ENCODE measurements at regions not wholly inside any gene's neighbourhood (a gene's known extent, or its start where the extent isn't known, plus 50 kb on each side); places are given as distances from the start of the nearest gene placed in this dataset.
"Not testable (repeated sequence)": the region's sequence is repeated elsewhere in the genome, so short reads cannot be mapped to it uniquely, and the experiment has no call there.

DNA sequence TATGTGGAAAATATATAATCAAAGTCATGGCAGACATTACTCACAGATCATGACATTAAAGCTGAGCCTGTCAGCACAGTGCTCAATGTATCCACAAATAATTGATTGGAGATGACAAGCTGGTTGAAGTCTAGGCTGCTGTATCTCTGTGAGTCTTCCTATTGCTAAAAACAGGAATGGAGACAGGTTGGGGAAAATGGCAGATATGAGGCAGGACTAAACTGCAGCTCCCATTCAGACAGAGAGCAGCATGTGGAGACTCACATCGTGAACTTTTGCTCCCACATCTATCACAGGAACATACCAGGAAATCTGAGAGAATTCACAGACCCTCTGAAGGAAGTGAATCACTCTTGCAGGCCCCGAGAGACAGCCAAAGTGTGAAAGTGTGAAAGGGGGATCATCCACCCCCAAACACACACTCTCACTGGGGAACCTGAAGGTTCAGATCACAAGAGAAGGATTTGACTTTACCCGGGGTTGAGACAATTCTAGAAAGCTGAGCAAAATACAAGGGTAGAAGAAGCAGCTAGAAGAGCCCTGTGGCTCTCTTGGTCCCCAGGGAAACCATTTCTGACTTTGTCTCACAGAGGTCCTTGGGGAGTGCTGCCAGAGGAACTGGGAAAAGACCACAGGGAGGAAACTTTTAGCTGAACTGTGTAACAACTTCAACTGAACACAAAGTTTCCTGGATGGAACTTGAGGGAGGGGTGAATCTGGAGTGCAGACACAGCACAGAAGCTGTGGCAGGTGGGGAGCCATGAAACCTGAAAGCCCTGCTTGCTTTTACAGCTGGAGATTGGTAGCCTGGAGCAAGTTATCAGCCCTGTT lies 173.4 kb downstream of the S1PR1 start:
- TF ChIP-seq, protein P1, sequence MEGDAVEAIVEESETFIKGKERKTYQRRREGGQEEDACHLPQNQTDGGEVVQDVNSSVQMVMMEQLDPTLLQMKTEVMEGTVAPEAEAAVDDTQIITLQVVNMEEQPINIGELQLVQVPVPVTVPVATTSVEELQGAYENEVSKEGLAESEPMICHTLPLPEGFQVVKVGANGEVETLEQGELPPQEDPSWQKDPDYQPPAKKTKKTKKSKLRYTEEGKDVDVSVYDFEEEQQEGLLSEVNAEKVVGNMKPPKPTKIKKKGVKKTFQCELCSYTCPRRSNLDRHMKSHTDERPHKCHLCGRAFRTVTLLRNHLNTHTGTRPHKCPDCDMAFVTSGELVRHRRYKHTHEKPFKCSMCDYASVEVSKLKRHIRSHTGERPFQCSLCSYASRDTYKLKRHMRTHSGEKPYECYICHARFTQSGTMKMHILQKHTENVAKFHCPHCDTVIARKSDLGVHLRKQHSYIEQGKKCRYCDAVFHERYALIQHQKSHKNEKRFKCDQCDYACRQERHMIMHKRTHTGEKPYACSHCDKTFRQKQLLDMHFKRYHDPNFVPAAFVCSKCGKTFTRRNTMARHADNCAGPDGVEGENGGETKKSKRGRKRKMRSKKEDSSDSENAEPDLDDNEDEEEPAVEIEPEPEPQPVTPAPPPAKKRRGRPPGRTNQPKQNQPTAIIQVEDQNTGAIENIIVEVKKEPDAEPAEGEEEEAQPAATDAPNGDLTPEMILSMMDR (IDR thresholded peaks at IDR 0.05; ENCODE audit: poor library complexity, severe bottlenecking): no peak
- peaks cover 9% of the 10 kb centered on the region for H3K27me3 ChIP-seq (ENCODE audit: insufficient read depth, poor library complexity, severe bottlenecking)
- DNase-seq (ENCODE audit: low spot score) (no peak), ATAC-seq (ENCODE audit: low read depth) (no peak)
- H3K9me3 ChIP-seq (ENCODE audit: severe bottlenecking): no peaks in the 10 kb centered on the region
- no peak overlapping the region for H3K4me3 ChIP-seq (ENCODE audit: severe bottlenecking)
- H3K36me3 ChIP-seq (ENCODE audit: low read depth): no peaks in the 10 kb centered on the region
- no peak overlapping the region for H3K27ac ChIP-seq (ENCODE audit: poor library complexity, severe bottlenecking)
- no peaks in the 10 kb centered on the region for H3K4me1 ChIP-seq (ENCODE audit: insufficient read depth, poor library complexity, severe bottlenecking)

DNA sequence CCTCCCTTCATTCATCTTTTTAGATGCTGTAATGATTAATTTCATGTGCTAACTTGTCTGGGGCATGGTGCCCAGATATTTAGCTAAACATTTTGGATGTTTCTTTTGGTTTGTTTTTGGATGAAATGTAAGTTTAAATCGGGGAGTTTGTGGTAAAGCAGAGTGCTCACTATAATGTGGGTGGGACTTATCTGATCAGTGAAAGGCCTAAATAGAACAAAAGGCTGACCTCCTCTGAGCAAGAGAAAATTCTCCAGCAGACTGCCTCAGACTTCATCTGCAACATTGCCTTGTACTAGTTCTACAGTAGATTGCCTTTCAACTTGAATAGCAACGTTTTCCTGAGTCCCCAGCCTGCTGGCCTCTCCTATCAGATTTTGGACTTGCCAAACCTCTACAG lies 183.6 kb downstream of the S1PR1 start:
- Histone ChIP-seq H3K27me3 (ENCODE audit: insufficient read depth, poor library complexity, severe bottlenecking) (peaks cover 2% of the 10 kb centered on the region), H3K4me1 (ENCODE audit: insufficient read depth, poor library complexity, severe bottlenecking) (no peaks in the 10 kb centered on the region), H3K4me3 (ENCODE audit: severe bottlenecking) (no peak overlapping the region), H3K27ac (ENCODE audit: poor library complexity, severe bottlenecking) (no peak overlapping the region), H3K9me3 (ENCODE audit: severe bottlenecking) (no peaks in the 10 kb centered on the region), H3K36me3 (ENCODE audit: low read depth) (no peaks in the 10 kb centered on the region)
- TF ChIP-seq, protein P1 (IDR thresholded peaks at IDR 0.05; ENCODE audit: poor library complexity, severe bottlenecking): no peak
- no peak for DNase-seq (ENCODE audit: low spot score)
- ATAC-seq (ENCODE audit: low read depth): no peak

DNA sequence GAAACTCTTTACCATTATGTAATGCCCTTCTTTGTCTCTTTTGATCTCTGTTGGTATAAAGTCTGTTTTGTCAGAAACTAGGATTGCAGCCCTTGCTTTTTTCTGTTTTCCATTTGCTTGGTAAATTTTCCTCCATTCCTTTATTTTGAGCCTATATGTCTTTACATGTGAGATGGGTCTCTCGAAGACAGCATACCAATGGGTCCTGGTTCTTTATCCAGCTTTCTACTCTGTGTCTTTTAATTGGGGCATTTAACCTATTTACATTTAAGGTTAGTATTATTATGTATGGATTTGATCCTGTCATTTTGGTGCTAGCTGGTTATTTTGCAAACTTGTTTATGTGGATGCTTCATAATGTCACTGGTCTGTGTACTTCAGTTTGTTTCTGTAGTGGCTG lies 191.3 kb downstream of the S1PR1 start:
- not testable (repeated sequence) for ATAC-seq (ENCODE audit: low read depth); H3K27ac ChIP-seq (ENCODE audit: poor library complexity, severe bottlenecking); H3K9me3 ChIP-seq (ENCODE audit: severe bottlenecking); DNase-seq (ENCODE audit: low spot score); H3K4me3 ChIP-seq (ENCODE audit: severe bottlenecking); H3K4me1 ChIP-seq (ENCODE audit: insufficient read depth, poor library complexity, severe bottlenecking); H3K36me3 ChIP-seq (ENCODE audit: low read depth); H3K27me3 ChIP-seq (ENCODE audit: insufficient read depth, poor library complexity, severe bottlenecking)

DNA sequence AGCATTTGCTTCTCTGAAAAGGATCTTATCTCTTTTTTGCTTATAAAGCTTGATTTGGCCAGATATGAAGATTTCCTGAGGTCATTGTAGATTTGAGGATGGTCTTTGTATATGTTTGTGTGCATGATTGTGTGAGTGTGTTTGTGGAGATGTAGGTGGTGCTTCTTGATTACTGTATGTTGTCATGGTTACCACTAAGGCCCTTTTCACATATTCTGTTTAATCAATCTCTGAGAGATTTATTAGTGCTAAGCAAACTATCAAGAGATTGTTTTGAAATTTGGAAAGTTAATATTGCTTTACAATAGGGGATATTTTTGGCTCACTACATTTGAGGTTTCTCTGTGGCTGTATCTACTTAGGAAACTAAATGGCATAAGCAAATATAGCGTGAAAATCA lies 191.7 kb downstream of the S1PR1 start:
- Histone ChIP-seq H3K27me3 (ENCODE audit: insufficient read depth, poor library complexity, severe bottlenecking) (peaks cover 6% of the 10 kb centered on the region), H3K36me3 (ENCODE audit: low read depth) (no peaks in the 10 kb centered on the region), H3K4me3 (ENCODE audit: severe bottlenecking) (no peak overlapping the region), H3K9me3 (ENCODE audit: severe bottlenecking) (no peaks in the 10 kb centered on the region), H3K27ac (ENCODE audit: poor library complexity, severe bottlenecking) (no peak overlapping the region), H3K4me1 (ENCODE audit: insufficient read depth, poor library complexity, severe bottlenecking) (no peaks in the 10 kb centered on the region)
- ATAC-seq (ENCODE audit: low read depth) (no peak), DNase-seq (ENCODE audit: low spot score) (no peak)
- TF ChIP-seq, protein P1 (IDR thresholded peaks at IDR 0.05; ENCODE audit: poor library complexity, severe bottlenecking): no peak

DNA sequence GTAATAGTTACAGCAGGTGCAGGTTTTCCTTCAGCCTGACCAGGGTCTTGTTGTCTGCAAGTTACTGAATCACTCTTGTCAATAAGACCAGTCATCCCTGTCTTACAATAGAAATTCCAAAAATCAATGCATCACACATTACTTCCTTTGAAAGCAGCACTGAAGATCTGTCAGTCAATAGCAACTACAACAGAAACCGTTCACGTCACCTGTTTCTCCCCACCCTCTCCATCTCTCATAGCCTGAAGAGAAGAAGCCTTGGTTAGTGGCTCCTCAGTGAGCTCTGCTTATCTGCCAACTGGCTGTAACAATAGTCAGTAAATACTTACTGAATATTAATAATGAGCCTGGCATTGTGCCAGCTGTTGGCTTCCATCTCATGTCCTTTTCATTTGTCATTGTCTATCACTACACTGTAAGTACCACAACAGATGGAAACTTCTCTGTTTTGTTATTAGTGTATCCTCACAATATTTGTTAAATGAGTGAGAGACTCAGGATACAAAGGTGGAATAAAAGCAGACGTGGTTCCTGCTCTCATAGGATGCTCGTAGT lies 195.2 kb downstream of the S1PR1 start:
- ATAC-seq (ENCODE audit: low read depth): no peak
- peaks cover 9% of the 10 kb centered on the region for H3K27me3 ChIP-seq (ENCODE audit: insufficient read depth, poor library complexity, severe bottlenecking)

More for the DNA sequence above, 195.2 kb downstream of the S1PR1 start:
- H3K9me3 ChIP-seq (ENCODE audit: severe bottlenecking): no peaks in the 10 kb centered on the region
- DNase-seq (ENCODE audit: low spot score): no peak
- H3K4me1 ChIP-seq (ENCODE audit: insufficient read depth, poor library complexity, severe bottlenecking): no peaks in the 10 kb centered on the region
- no peak overlapping the region for H3K27ac ChIP-seq (ENCODE audit: poor library complexity, severe bottlenecking)
- TF ChIP-seq, protein P1 (IDR thresholded peaks at IDR 0.05; ENCODE audit: poor library complexity, severe bottlenecking): no peak
- no peak overlapping the region for H3K4me3 ChIP-seq (ENCODE audit: severe bottlenecking)
- H3K36me3 ChIP-seq (ENCODE audit: low read depth): no peaks in the 10 kb centered on the region
